ENCODE measurements at regions not wholly inside any gene's neighbourhood (a gene's known extent, or its start where the extent isn't known, plus 50 kb on each side); places are given as distances from the start of the nearest gene placed in this dataset.

GRCh38 chr4:43264730-43265129 is 372.2 kb downstream of the GRXCR1 start:
- H3K36me3 ChIP-seq (ENCODE audit: low read length): no peaks in the 10 kb centered on the region
- no peak overlapping the region for H2AFZ ChIP-seq (ENCODE audit: low read depth, low read length, severe bottlenecking)
- H3K9ac ChIP-seq (ENCODE audit: low read length): no peak overlapping the region
- H3K27me3 ChIP-seq (ENCODE audit: low read length): no peaks in the 10 kb centered on the region
- no peak overlapping the region for H3K4me2 ChIP-seq (ENCODE audit: low read depth, low read length, poor library complexity, severe bottlenecking)
- H3K79me2 ChIP-seq (ENCODE audit: insufficient read depth, low read length): no peaks in the 10 kb centered on the region
- H3K9me2 ChIP-seq (replicated peaks; ENCODE audit: insufficient read depth, low read length): no peaks in the 10 kb centered on the region
- H3K27ac ChIP-seq (ENCODE audit: low read depth, low read length): no peak overlapping the region
- H4K20me1 ChIP-seq (ENCODE audit: low read depth, low read length): no peaks in the 10 kb centered on the region
- no peak for TF ChIP-seq EZH2phosphoT487 (conservative IDR thresholded peaks at IDR 0.05; ENCODE audit: low read length)
- TF ChIP-seq, protein P1, sequence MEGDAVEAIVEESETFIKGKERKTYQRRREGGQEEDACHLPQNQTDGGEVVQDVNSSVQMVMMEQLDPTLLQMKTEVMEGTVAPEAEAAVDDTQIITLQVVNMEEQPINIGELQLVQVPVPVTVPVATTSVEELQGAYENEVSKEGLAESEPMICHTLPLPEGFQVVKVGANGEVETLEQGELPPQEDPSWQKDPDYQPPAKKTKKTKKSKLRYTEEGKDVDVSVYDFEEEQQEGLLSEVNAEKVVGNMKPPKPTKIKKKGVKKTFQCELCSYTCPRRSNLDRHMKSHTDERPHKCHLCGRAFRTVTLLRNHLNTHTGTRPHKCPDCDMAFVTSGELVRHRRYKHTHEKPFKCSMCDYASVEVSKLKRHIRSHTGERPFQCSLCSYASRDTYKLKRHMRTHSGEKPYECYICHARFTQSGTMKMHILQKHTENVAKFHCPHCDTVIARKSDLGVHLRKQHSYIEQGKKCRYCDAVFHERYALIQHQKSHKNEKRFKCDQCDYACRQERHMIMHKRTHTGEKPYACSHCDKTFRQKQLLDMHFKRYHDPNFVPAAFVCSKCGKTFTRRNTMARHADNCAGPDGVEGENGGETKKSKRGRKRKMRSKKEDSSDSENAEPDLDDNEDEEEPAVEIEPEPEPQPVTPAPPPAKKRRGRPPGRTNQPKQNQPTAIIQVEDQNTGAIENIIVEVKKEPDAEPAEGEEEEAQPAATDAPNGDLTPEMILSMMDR (IDR thresholded peaks at IDR 0.05; ENCODE audit: insufficient read depth, low read length, poor library complexity, severe bottlenecking): no peak
- no peaks in the 10 kb centered on the region for H3K9me3 ChIP-seq (ENCODE audit: insufficient read depth, low read length)
- no peaks in the 10 kb centered on the region for H3F3A ChIP-seq (ENCODE audit: insufficient read depth)
- no peak overlapping the region for H3K4me3 ChIP-seq (ENCODE audit: insufficient read depth, low read length, poor library complexity, severe bottlenecking)

DNA sequence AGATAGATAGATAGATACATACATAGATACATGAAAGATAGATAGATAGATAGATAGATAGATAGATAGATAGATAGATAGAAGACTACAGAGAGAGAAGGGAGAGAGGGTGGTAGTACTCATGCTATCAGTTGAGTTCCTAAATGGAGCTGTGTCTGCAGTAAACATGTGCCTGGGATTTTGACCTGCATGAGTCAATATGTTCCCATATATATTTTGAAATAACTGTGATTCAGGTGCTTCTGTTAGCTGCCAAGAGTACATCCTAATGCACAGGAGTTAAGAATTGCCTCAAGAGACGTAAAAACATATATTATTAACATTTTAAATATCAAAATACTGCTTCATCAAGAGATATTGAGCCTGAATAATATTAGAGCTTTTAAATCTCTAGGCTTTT is 379.4 kb downstream of the GRXCR1 start:
- no peaks in the 10 kb centered on the region for H3K9me3 ChIP-seq (ENCODE audit: insufficient read depth, low read length)
- no peaks in the 10 kb centered on the region for H3K79me2 ChIP-seq (ENCODE audit: insufficient read depth, low read length)
- no peak overlapping the region for H3K9ac ChIP-seq (ENCODE audit: low read length)
- H4K20me1 ChIP-seq (ENCODE audit: low read depth, low read length): no peaks in the 10 kb centered on the region
- TF ChIP-seq, protein P1 (IDR thresholded peaks at IDR 0.05; ENCODE audit: insufficient read depth, low read length, poor library complexity, severe bottlenecking): no peak
- no peak for TF ChIP-seq EZH2phosphoT487 (conservative IDR thresholded peaks at IDR 0.05; ENCODE audit: low read length)
- no peaks in the 10 kb centered on the region for H3F3A ChIP-seq (ENCODE audit: insufficient read depth)
- H3K9me2 ChIP-seq (replicated peaks; ENCODE audit: insufficient read depth, low read length): no peaks in the 10 kb centered on the region
- no peak overlapping the region for H3K27ac ChIP-seq (ENCODE audit: low read depth, low read length)
- no peaks in the 10 kb centered on the region for H3K27me3 ChIP-seq (ENCODE audit: low read length)
- H3K4me3 ChIP-seq (ENCODE audit: insufficient read depth, low read length, poor library complexity, severe bottlenecking): no peak overlapping the region
- H3K4me2 ChIP-seq (ENCODE audit: low read depth, low read length, poor library complexity, severe bottlenecking): no peak overlapping the region
- H2AFZ ChIP-seq (ENCODE audit: low read depth, low read length, severe bottlenecking): no peak overlapping the region
- no peaks in the 10 kb centered on the region for H3K36me3 ChIP-seq (ENCODE audit: low read length)

DNA sequence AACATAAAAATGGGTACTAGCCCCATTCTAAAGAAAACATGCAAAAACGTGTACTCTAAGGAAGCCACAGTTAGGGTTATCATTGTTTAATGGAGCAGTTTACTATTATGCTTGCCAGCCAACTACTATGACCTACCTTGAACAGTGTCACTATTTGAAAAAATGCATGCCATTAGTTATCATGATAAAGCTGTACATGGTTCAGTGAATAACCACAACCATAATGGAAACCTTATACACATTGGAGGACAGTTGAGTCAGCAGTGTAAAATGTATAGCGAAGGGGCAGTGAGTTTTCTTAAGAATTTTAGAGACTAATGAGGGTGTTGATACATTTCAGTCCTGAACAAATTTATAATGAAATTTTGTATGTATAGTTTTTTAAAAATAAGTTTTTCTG is 381.9 kb downstream of the GRXCR1 start:
- no peak overlapping the region for H3K9ac ChIP-seq (ENCODE audit: low read length)
- H3K9me2 ChIP-seq (replicated peaks; ENCODE audit: insufficient read depth, low read length): no peaks in the 10 kb centered on the region
- H3K27me3 ChIP-seq (ENCODE audit: low read length): no peaks in the 10 kb centered on the region
- H4K20me1 ChIP-seq (ENCODE audit: low read depth, low read length): no peaks in the 10 kb centered on the region
- no peaks in the 10 kb centered on the region for H3K79me2 ChIP-seq (ENCODE audit: insufficient read depth, low read length)
- TF ChIP-seq EZH2phosphoT487 (conservative IDR thresholded peaks at IDR 0.05; ENCODE audit: low read length): no peak
- TF ChIP-seq, protein P1 (IDR thresholded peaks at IDR 0.05; ENCODE audit: insufficient read depth, low read length, poor library complexity, severe bottlenecking): no peak
- no peak overlapping the region for H3K4me2 ChIP-seq (ENCODE audit: low read depth, low read length, poor library complexity, severe bottlenecking)
- no peak overlapping the region for H2AFZ ChIP-seq (ENCODE audit: low read depth, low read length, severe bottlenecking)
- no peaks in the 10 kb centered on the region for H3F3A ChIP-seq (ENCODE audit: insufficient read depth)
- no peak overlapping the region for H3K4me3 ChIP-seq (ENCODE audit: insufficient read depth, low read length, poor library complexity, severe bottlenecking)
- H3K9me3 ChIP-seq (ENCODE audit: insufficient read depth, low read length): no peaks in the 10 kb centered on the region
- no peak overlapping the region for H3K27ac ChIP-seq (ENCODE audit: low read depth, low read length)
- H3K36me3 ChIP-seq (ENCODE audit: low read length): no peaks in the 10 kb centered on the region

All from SU-DHL-6 (cell line).